ENCODE measurements at regions not wholly inside any gene's neighbourhood (a gene's known extent, or its start where the extent isn't known, plus 50 kb on each side); places are given as distances from the start of the nearest gene placed in this dataset.

DNA sequence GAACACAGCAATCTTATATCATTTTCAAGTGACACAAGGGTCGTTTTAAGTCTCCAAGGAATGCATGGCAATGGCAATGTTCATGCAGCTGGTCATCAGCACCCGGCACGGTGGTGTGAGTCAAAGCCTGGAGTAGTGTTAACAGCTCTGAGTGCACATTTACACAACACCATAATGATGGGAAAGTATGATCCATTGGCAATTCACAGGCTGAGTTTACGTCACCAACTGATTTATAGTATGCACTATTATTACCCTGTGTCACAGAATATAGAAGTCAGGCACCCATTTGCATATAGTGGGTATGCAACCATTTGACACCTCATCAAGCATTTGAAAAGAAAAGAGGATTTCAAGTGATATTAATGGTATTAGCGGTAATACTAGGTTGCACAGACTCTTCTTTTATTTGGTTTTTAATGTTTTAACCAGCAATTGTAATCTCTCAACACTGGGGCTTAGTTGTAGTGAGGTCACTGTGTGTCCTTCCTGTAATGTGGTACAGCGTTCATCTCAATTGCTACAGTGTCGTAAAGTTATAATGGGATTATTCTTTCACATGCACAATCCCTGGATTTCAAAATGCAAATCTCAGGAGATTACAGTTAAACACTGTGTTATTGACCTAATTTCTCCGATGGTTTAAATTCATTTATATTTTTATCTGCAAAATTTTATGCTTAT is 113.8 kb downstream of the C3orf38 start:
- TF ChIP-seq, protein P1, sequence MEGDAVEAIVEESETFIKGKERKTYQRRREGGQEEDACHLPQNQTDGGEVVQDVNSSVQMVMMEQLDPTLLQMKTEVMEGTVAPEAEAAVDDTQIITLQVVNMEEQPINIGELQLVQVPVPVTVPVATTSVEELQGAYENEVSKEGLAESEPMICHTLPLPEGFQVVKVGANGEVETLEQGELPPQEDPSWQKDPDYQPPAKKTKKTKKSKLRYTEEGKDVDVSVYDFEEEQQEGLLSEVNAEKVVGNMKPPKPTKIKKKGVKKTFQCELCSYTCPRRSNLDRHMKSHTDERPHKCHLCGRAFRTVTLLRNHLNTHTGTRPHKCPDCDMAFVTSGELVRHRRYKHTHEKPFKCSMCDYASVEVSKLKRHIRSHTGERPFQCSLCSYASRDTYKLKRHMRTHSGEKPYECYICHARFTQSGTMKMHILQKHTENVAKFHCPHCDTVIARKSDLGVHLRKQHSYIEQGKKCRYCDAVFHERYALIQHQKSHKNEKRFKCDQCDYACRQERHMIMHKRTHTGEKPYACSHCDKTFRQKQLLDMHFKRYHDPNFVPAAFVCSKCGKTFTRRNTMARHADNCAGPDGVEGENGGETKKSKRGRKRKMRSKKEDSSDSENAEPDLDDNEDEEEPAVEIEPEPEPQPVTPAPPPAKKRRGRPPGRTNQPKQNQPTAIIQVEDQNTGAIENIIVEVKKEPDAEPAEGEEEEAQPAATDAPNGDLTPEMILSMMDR (IDR thresholded peaks at IDR 0.05; ENCODE audit: insufficient read depth, low read length) = no peak
- TF ChIP-seq POLR2AphosphoS5 (IDR thresholded peaks at IDR 0.05; ENCODE audit: low read depth) = no peak
- no peak for TF ChIP-seq SPI1 (IDR thresholded peaks at IDR 0.05; ENCODE audit: borderline replicate concordance, low read depth)
